ENCODE measurements at regions not wholly inside any gene's neighbourhood (a gene's known extent, or its start where the extent isn't known, plus 50 kb on each side); places are given as distances from the start of the nearest gene placed in this dataset.

DNA sequence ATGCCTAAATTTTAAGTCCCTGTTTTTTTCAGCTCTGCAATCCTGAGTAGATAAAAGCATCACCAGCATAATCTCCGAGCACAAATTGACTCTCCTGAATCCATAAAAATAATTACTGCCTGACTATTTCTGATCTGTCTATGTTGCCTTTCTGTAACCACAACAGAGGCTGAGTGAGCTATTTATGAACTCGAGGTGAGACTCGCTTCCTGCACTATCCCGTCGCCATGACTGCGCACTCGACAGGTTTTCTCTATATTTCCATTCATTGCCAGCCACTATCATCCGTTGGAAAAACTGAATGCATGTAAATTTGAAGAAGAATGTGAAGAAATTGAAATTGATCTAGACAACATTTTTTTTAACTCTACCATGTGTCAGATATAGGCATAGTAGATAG, 897.2 kb downstream of the ADGRL2 start:
- no peak for DNase-seq (ENCODE audit: low read depth in 1 of 2, low spot score in 2 of 2)
- Histone ChIP-seq H3K27ac (no peak overlapping the region), H3K4me1 (replicated peaks) (no peaks in the 10 kb centered on the region), H3K27me3 (replicated peaks) (no peaks in the 10 kb centered on the region), H3K36me3 (no peaks in the 10 kb centered on the region), H3K4me3 (no peak overlapping the region), H3K9me3 (replicated peaks) (no peaks in the 10 kb centered on the region)

DNA sequence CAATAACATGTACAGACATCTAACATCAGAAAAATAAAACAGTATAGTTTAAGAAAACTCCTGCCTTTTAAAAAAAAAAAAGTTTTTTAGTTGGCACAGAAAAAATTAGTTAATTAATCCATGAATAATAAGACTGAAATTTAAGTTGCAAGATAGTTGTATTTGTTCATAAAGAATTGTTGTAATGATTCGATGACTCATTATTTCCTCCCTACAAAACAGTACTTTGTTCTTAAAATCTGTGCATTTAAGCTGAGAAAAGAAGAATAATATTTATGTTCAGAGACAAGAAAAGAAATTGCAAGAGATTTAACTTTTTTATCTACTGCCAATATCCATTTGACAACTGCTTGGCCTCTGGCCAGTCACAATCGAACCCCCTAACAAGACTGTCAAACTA, 894.7 kb downstream of the ADGRL2 start:
- Histone ChIP-seq H3K9me3 (replicated peaks) (no peaks in the 10 kb centered on the region), H3K27ac (no peak overlapping the region), H3K27me3 (replicated peaks) (no peaks in the 10 kb centered on the region), H3K36me3 (no peaks in the 10 kb centered on the region), H3K4me1 (replicated peaks) (no peaks in the 10 kb centered on the region), H3K4me3 (no peak overlapping the region)
- DNase-seq (ENCODE audit: low read depth in 1 of 2, low spot score in 2 of 2): no peak

DNA sequence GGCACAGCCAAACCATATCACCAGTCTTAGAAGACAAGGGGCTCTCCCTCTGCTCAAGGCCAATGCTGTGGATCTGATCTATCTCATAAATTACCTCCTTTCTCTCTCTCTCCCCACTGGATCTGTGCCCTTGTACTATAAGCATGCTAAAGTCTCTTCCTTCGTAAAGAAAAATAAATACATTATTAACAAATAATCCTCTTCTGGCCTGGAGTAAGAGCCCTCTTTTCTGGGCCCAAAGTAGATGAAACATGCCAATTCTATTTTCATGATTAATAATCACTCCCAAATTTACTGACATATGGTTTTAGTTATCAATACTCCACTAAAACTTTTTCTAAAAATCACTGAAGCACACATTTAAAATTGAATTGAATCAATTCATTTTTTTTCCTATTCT, 889.7 kb downstream of the ADGRL2 start:
- Histone ChIP-seq H3K4me1 (replicated peaks) (no peaks in the 10 kb centered on the region), H3K4me3 (no peak overlapping the region), H3K36me3 (no peaks in the 10 kb centered on the region), H3K27me3 (replicated peaks) (no peaks in the 10 kb centered on the region), H3K9me3 (replicated peaks) (peaks cover 5% of the 10 kb centered on the region; the same call in 1 of the 2 replicates), H3K27ac (no peak overlapping the region)
- no peak for DNase-seq (ENCODE audit: low read depth in 1 of 2, low spot score in 2 of 2)

DNA sequence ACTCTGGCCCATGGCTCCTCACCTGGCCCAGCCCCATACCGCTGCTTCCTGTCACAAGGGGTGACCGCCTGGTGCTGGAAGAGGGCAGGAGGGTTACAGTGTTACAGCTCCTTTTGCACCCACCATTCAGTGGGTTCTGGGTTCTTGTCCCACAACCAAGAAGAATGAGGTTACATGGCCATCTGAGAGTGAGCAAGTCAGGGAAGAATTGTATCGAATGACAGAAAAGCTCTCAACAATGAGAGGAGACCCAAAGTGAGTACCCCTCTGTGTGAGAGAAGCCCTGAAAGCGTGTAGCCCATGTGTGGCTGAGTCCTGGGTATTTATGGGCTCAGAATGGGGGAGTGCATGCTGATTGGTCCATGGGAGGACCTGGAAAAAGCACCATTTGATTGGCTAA, 888.5 kb downstream of the ADGRL2 start:
- H3K4me1 ChIP-seq (replicated peaks): no peaks in the 10 kb centered on the region
- no peak overlapping the region for H3K27ac ChIP-seq
- H3K9me3 ChIP-seq (replicated peaks): peaks cover 5% of the 10 kb centered on the region; the same call in 1 of the 2 replicates
- no peak overlapping the region for H3K4me3 ChIP-seq
- no peaks in the 10 kb centered on the region for H3K36me3 ChIP-seq
- no peak for DNase-seq (ENCODE audit: low read depth in 1 of 2, low spot score in 2 of 2)
- H3K27me3 ChIP-seq (replicated peaks): no peaks in the 10 kb centered on the region

DNA sequence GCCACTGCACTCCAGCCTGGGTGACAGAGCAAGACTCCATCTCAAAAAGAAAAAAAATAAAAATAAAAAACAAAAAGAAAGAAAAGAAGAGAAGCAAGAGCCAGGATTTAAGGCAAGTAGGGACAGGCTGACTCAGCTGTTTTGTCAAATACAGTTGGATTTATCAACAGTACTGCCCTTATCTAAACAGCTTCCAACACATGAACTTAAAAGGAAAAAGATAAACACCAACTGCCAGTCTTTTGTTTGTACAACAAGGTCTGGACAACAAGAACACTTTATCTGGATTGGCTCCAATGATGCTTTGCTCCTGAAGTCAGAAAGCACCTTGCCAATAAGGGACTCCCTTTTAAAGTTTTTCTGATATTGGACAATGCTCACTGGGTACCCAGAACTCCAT, 886.0 kb downstream of the ADGRL2 start:
- Histone ChIP-seq H3K36me3 (no peaks in the 10 kb centered on the region), H3K27ac (no peak overlapping the region), H3K9me3 (replicated peaks) (peaks cover 5% of the 10 kb centered on the region; the same call in 1 of the 2 replicates), H3K4me3 (no peak overlapping the region), H3K27me3 (replicated peaks) (no peaks in the 10 kb centered on the region), H3K4me1 (replicated peaks) (no peaks in the 10 kb centered on the region)
- DNase-seq (ENCODE audit: low read depth in 1 of 2, low spot score in 2 of 2): no peak

DNA sequence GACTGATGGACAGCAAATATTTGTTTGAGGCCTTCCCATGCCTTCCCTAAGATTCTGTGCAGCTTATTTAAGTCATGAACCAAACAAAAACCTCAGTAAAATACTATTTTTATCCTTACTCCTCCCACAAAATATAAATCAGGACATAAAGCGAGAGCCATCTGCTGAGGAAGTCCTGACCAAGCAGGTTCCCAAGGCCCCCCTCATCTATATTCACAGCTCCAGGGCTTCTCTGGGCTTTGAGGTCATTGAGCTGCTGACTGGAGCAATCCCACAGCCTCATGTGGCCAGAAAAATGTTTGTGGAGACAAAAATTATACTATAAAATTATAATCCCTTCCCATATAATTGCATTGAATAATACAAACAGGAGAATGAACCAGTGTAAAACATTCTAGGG, 846.2 kb downstream of the ADGRL2 start:
- Histone ChIP-seq H3K27me3 (replicated peaks) (no peaks in the 10 kb centered on the region), H3K27ac (no peak overlapping the region), H3K4me3 (no peak overlapping the region), H3K4me1 (replicated peaks) (no peaks in the 10 kb centered on the region), H3K9me3 (replicated peaks) (no peaks in the 10 kb centered on the region), H3K36me3 (no peaks in the 10 kb centered on the region)
- DNase-seq (ENCODE audit: low read depth in 1 of 2, low spot score in 2 of 2): no peak

DNA sequence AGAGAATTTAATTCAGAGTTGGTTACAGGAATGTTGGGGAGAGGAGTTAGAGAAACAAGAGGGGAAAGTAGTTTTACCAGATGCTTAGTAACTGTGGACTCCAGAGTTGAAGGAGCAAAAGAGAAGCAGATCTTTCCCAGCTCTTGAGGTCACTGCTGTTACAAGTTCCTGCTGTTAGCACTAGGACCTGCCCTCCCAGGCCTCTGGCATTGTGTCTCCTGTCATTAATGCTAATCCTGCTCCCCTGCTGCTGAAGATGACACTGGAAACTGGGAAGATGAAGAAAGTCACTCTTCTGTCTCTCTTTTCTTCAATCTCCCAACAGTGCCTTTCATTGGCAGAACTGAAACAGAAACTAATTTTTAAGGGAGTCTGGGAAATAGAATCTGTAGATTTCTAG, 845.6 kb downstream of the ADGRL2 start:
- Histone ChIP-seq H3K27ac (no peak overlapping the region), H3K27me3 (replicated peaks) (no peaks in the 10 kb centered on the region)

DNA sequence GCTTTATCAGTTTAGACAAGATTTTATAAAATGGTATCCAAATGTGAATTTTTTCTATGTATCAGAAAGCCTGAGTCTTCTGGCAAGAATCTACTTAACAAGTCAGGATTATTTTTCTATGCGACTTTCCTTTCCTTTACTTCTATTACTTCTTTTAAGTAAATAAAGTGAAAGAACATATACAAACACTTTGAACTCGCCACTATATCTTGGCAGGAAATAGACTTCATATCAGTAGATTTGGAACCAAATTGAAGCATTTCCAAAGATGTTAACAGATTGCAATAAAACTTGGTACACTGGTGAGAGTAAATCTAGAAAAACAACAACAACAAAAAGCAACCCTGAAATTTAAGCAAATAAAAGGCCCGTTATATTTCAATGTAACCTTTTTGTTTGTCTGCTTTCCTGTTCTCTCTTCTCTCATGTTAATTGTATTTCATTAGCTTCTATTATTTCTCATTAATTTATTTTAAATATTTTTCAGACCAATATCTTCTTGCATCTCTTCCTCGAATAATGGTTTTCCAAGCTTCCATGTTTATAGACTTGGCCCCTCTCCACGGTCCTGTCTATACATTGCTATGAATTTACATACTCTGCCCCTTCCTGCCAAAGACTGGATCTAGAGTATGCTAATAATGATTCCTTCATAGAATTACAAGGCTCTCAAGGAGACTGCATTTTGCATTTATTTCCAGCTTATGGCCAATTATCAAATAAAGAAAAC, 843.6 kb downstream of the ADGRL2 start:
- Histone ChIP-seq H3K4me1 (replicated peaks) (no peaks in the 10 kb centered on the region), H3K9me3 (replicated peaks) (no peaks in the 10 kb centered on the region), H3K36me3 (no peaks in the 10 kb centered on the region), H3K27ac (no peak overlapping the region), H3K4me3 (no peak overlapping the region), H3K27me3 (replicated peaks) (no peaks in the 10 kb centered on the region)
- no peak for DNase-seq (ENCODE audit: low read depth in 1 of 2, low spot score in 2 of 2)

More for the DNA sequence above, 845.6 kb downstream of the ADGRL2 start:
- H3K36me3 ChIP-seq: no peaks in the 10 kb centered on the region
- H3K4me3 ChIP-seq: no peak overlapping the region
- no peak for DNase-seq (ENCODE audit: low read depth in 1 of 2, low spot score in 2 of 2)
- H3K4me1 ChIP-seq (replicated peaks): no peaks in the 10 kb centered on the region
- no peaks in the 10 kb centered on the region for H3K9me3 ChIP-seq (replicated peaks)

DNA sequence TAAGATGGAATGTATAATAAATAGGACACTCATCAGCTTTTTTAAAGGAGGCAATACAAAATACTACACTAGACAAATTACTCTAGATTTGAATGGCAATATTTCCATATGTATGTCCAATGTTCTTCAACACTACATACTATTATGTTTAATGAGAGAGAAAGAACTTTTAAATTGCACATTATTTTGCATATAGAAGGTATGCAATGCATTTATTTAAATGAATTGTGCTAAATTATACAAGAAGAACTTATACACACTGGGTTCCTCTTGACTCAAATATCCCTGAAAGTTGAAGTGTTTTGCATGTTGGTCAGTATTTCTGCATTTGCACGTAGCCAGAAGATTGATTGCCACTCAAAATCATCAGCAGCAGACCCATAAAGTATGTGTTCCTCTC, 839.6 kb downstream of the ADGRL2 start:
- no peaks in the 10 kb centered on the region for H3K27me3 ChIP-seq (replicated peaks)
- H3K9me3 ChIP-seq (replicated peaks): no peaks in the 10 kb centered on the region
- H3K4me3 ChIP-seq: no peak overlapping the region
- H3K36me3 ChIP-seq: no peaks in the 10 kb centered on the region
- DNase-seq (ENCODE audit: low read depth in 1 of 2, low spot score in 2 of 2): no peak
- no peaks in the 10 kb centered on the region for H3K4me1 ChIP-seq (replicated peaks)
- no peak overlapping the region for H3K27ac ChIP-seq

DNA sequence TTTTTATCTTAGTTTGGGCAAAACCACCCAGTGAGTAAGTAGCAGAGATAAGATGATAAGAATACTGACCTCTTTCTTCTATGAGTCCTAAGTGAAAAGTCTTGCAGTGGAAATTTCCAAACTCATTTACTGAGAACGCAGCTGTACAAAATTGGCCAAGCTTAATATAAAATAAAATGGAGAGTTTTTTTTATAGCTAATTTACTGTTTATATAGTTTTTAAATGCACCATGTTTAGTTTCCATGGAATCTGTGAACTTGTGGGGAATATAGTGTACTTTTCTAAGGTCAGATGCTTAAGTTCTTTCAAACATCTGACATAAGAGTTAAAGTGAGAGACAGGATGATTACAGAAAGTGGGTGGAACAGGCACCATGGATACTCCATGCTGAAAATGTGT, 833.5 kb downstream of the ADGRL2 start:
- no peaks in the 10 kb centered on the region for H3K27me3 ChIP-seq (replicated peaks)
- H3K4me3 ChIP-seq: no peak overlapping the region
- no peaks in the 10 kb centered on the region for H3K4me1 ChIP-seq (replicated peaks)
- no peak overlapping the region for H3K27ac ChIP-seq
- DNase-seq (ENCODE audit: low read depth in 1 of 2, low spot score in 2 of 2): no peak
- H3K9me3 ChIP-seq (replicated peaks): no peaks in the 10 kb centered on the region
- no peaks in the 10 kb centered on the region for H3K36me3 ChIP-seq

DNA sequence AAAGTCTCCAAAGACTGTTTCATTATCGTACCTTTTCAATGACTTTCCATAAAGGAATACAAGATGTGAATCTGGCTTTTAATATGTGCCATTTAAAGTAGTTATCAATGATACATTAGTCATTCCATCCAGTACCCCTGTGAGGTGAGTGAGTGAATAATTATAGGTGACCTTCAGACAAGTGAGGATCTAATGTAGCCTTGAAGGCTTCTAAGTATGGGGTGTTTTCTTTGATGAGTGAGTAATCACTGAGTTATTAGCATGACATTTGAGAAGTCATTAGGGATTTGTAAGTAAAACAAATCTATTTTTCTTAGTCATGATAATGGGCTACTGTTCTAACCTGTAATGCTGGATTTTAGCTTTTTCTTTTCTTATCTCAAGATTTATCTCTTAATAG, 831.4 kb downstream of the ADGRL2 start:
- Histone ChIP-seq H3K27ac (no peak overlapping the region), H3K27me3 (replicated peaks) (no peaks in the 10 kb centered on the region), H3K4me1 (replicated peaks) (no peaks in the 10 kb centered on the region), H3K9me3 (replicated peaks) (no peaks in the 10 kb centered on the region), H3K36me3 (no peaks in the 10 kb centered on the region), H3K4me3 (no peak overlapping the region)
- DNase-seq (ENCODE audit: low read depth in 1 of 2, low spot score in 2 of 2): no peak

DNA sequence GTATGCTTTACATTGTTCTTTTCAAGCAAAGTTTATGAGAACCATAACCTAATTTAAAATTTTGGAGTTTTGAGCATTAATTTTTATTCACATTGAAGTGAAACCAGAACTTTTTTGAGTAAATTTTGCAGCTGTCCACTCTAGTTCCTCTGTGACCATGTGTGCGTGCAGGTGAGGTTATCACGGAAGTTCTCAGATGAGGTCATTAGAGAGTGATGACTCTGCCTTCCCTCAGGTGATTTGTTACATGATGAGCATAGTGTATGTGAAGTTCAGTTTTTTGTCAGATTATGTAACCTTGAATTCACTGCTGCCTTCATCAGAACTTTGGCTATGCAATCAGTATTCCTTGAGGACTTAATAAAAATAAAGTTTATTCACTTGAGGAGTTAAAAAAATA, 828.2 kb downstream of the ADGRL2 start:
- DNase-seq (ENCODE audit: low read depth in 1 of 2, low spot score in 2 of 2): no peak
- Histone ChIP-seq H3K9me3 (replicated peaks) (no peaks in the 10 kb centered on the region), H3K4me1 (replicated peaks) (no peaks in the 10 kb centered on the region), H3K27me3 (replicated peaks) (no peaks in the 10 kb centered on the region), H3K36me3 (no peaks in the 10 kb centered on the region), H3K27ac (no peak overlapping the region), H3K4me3 (no peak overlapping the region)

DNA sequence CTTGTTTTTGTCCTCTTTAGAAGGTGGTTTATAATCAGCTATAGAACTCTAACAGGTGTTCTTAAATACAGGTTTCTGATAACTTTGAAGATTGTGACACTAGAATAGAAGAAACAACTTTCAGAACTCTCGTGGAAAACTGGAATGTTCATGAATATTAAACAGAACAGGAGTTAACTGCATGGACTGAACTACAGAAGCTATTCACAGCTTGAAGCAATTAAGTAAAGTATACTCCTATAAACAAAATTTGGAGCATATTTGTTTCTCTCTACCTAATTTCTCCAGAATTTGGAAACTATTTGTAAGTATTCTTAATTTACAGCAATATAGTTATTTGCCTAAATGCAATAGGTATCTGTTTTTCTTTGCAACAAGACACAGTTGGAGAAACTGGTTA, 824.8 kb downstream of the ADGRL2 start:
- Histone ChIP-seq H3K4me3 (no peak overlapping the region), H3K36me3 (no peaks in the 10 kb centered on the region), H3K27me3 (replicated peaks) (no peaks in the 10 kb centered on the region), H3K4me1 (replicated peaks) (no peaks in the 10 kb centered on the region), H3K9me3 (replicated peaks) (no peaks in the 10 kb centered on the region), H3K27ac (no peak overlapping the region)
- no peak for DNase-seq (ENCODE audit: low read depth in 1 of 2, low spot score in 2 of 2)

DNA sequence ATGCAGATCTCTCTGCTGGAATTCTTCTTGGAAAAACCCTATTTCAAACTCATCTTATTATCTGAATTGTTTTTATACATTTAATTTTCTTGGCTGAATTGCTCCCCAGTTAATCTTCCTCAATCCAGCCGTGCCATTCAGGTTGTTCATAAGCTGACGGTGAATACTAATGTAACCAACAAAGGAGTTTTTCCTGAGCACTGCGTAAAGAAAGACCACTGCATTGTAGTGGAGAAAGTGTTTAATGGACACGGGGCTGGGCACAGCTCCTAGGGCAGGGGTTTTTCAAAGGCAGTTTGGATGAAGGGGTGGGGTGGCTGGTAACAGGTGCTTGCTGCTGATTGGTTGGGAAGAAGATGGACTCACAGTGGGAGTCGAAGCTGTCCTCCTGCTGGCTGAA, 820.3 kb downstream of the ADGRL2 start:
- Histone ChIP-seq H3K36me3 (no peaks in the 10 kb centered on the region), H3K4me1 (replicated peaks) (no peaks in the 10 kb centered on the region), H3K4me3 (no peak overlapping the region), H3K27ac (no peak overlapping the region), H3K27me3 (replicated peaks) (no peaks in the 10 kb centered on the region), H3K9me3 (replicated peaks) (no peaks in the 10 kb centered on the region)
- DNase-seq (ENCODE audit: low read depth in 1 of 2, low spot score in 2 of 2): no peak

DNA sequence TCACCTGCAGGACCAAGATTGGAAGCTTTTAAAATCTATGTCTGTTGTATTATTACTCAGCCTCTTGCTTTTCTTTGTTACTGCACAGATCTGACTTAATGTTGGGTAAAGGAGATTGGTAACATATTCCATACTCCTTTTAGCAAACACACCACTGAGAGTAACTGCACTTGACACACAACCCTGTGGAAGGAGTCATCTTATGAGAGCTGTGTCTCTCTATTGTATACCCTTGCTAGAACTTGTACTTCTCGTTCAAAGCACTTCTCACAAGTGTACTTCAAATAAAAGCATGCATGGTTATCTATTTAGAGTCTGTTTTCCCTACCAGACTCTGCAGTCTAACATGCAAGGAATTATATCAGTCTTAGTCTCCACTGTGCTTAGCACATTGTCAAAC, 813.4 kb downstream of the ADGRL2 start:
- no peaks in the 10 kb centered on the region for H3K4me1 ChIP-seq (replicated peaks)

More for the DNA sequence above, 813.4 kb downstream of the ADGRL2 start:
- Histone ChIP-seq H3K36me3 (no peaks in the 10 kb centered on the region), H3K9me3 (replicated peaks) (no peaks in the 10 kb centered on the region), H3K27ac (no peak overlapping the region), H3K27me3 (replicated peaks) (no peaks in the 10 kb centered on the region), H3K4me3 (no peak overlapping the region)
- DNase-seq (ENCODE audit: low read depth in 1 of 2, low spot score in 2 of 2): no peak
